GM19452 (cell line): ENCODE measurements at regions not wholly inside any gene's neighbourhood (a gene's known extent, or its start where the extent isn't known, plus 50 kb on each side); places are given as distances from the start of the nearest gene placed in this dataset.

Source experiments
- ATAC-seq: cut with Tn5 transposase; IDR thresholded peaks from one replicate; pipeline ENCODE4 v1.9.1; 2021; ENCODE audit not compliant: unreplicated experiment

- ATAC-seq, result no peak
Observed at GRCh38 chr2:16507655-16508489, 157.8 kb downstream of the CYRIA start.

DNA sequence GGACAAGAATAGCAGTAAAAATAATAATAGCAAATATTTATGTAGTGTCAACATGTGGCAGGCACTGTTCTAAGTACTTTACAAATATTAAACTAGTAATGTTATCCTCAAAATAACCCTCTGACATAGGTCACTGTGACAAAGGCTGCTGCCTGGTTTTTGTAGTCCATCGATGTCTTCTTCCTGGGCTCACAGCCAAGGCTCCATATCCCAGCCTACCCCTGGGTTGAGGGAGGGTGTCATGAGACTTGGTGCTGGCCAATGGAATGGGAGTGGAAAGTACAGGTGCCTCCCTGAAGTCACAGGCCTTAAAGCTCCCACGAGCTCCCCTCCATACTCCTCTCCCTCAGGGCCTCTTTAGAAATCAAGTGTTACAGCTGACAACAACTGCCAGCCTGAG lies 159.3 kb downstream of the CYRIA start:
- no peak for ATAC-seq

- no peak for ATAC-seq
Observed at GRCh38 chr2:16496426-16497388, 168.9 kb downstream of the CYRIA start.

DNA sequence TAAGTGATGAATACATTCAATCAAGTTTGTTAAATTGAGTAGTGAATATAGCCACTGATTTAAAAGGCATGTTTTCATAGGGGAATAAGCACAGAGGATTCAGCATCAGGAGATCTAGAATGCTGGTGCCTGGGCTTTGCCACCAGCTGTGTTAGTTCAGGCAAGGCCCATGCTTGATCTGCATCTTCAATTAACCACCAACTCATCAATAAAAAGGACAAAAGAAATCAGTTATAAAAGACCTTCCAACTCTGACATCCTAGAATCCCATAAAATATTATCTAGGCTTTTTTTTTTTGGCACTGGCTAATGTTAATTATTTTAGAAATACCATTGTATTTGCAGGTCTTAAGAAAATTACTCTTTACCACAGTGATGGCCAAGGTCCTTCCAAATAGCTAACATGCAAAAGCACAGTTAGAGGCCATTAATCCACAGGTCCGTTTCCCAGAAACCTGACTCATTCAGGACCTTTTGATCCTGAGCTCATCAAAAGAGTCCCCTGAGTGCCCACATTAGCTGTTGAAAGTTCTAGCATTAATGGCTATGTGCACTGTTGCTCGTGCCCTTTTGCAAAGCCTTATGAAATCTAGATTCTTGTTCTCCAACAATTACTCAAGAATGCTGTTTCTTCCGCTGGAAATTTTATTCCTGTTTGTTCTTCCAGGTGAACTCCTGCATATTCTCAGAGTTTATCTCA lies 170.0 kb downstream of the CYRIA start:
- ATAC-seq, result no peak

GRCh38 chr2:16494836-16495508 lies 170.7 kb downstream of the CYRIA start:
- ATAC-seq, result no peak

GRCh38 chr2:16493788-16494187 lies 171.8 kb downstream of the CYRIA start:
- no peak for ATAC-seq

- ATAC-seq, result no peak
Observed at GRCh38 chr2:16487686-16488085, 177.9 kb downstream of the CYRIA start.

GRCh38 chr2:16485251-16485650 lies 180.4 kb downstream of the CYRIA start:
- ATAC-seq, result no peak

DNA sequence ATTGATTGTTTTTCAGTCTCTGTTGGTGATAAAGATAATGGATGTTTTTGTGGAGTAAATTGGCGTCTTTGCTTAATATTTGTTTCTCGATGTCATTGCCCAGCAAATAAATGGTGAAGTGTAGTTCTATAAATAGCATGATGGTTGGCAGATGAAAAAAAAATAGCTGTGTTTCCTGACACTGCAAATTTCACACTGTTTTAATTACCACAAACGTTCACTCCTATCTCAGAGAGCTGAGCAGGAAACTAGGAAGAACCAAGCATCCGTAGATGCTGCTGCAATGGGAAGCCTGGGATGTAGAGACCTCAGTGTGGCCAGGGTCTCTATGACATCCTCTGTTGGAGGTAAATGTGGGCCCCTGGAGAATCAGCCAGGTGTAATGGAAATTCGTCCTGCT lies 183.2 kb downstream of the CYRIA start:
- ATAC-seq, result no peak

GRCh38 chr2:16481351-16481750 lies 184.3 kb downstream of the CYRIA start:
- ATAC-seq, result no peak

GRCh38 chr2:16479721-16480120 lies 185.9 kb downstream of the CYRIA start:
- ATAC-seq, result no peak

DNA sequence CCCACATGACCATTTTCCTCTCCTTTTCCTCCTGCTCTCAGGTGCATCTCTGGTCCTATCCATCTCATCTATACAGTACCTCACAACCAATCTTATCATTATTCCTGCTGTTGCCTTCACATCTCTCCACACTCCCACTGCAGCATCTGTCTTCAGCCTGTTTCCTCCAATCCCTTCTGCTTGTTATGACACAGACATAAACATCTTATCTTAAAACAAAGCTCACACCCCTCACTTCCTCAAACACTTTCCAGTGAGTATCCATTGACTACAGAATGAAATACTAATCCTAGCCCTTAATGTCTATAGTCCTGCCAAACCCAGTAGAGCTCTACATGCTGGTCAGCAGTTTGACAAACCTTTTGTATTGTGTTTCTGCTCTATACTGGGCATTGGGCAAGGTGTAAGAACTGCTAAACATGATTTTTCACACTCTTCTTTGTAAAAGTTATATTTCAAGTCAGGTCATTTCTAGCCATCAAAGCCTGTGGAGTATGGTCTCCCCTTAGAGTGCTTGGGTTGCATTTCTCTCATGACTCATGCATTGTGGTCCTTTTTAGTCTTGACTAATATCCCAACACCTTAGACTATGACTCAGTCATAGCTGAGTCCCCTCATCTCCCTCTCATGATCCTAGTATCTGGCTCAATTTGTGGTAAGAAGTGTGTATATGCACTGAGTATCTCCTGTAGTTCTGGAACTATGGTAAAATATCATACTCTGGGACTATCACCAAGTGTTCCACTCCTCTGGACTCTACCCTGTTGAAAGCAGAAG lies 187.0 kb downstream of the CYRIA start:
- no peak for ATAC-seq

- ATAC-seq, result no peak
Observed at GRCh38 chr2:16477648-16478047, 188.0 kb downstream of the CYRIA start.

- no peak for ATAC-seq
Observed at GRCh38 chr2:16476866-16477265, 188.8 kb downstream of the CYRIA start.

DNA sequence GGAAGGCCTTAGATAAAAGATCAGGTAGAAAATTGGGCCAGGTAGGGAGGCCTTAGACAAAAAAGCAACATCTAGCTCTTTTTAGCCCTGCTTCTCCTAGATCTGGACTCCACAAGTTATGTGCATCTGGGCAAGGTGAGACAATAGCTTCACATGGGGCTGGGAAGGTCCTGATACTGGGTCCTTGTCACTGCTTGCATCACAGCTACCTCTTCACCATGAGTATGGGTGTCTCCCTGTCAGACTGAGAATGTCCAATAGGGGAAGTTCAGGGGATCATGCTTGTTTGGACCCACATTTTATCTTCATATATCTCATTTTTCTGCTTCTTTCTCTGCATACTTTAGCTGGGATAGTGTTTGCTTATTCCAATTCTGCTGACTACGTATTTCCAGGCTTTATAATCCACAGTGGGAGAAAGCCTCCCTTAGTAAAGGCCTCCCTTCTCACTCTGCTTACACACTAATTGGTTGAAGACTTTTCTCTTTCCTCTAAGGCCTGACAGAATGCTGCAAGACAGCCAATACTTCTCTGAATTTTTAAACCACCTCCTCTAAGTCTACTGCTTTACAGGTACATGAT lies 189.6 kb downstream of the CYRIA start:
- no peak for ATAC-seq

GRCh38 chr2:16475586-16475985 lies 190.0 kb downstream of the CYRIA start:
- no peak for ATAC-seq

- no peak for ATAC-seq
Observed at GRCh38 chr2:16473575-16473974, 192.1 kb downstream of the CYRIA start.

- no peak for ATAC-seq
Observed at GRCh38 chr2:16470936-16471490, 194.6 kb downstream of the CYRIA start.

GRCh38 chr2:16466821-16467151 lies 198.8 kb downstream of the CYRIA start:
- ATAC-seq, result no peak
